Thyroid gland (tissue), 4 donors: ENCODE measurements at regions not wholly inside any gene's neighbourhood (a gene's known extent, or its start where the extent isn't known, plus 50 kb on each side); places are given as distances from the start of the nearest gene placed in this dataset.

Source experiments
- CTCF ChIP-seq, 6 experiments: fragments of 200-600 bp in 3 of 6; fragments of 450-650 bp in 3 of 6; sonication (generic) in 3 of 6; IDR thresholded peaks; one replicate each; pipeline ENCODE4 v1.5.1; 2016 to 2019; ENCODE audit warnings: antibody characterized with exemption in 6 of 6, mild to moderate bottlenecking in 2 of 6, inconsistent platforms in 1 of 6, moderate library complexity in 1 of 6
- POLR2A ChIP-seq, 2 donors: fragments of 450-650 bp; IDR thresholded peaks; one replicate each; pipeline ENCODE4 v1.6.1; 2017; ENCODE audit warnings: antibody characterized with exemption in 2 of 2, mild to moderate bottlenecking in 2 of 2, moderate library complexity in 1 of 2

GRCh38 chr6:75020376-75020775, 185.5 kb downstream of the COL12A1 start:
- TF ChIP-seq CTCF (IDR thresholded peaks at IDR 0.05) (no peak), POLR2A (IDR thresholded peaks at IDR 0.05) (no peak)
